ENCODE measurements at regions not wholly inside any gene's neighbourhood (a gene's known extent, or its start where the extent isn't known, plus 50 kb on each side); places are given as distances from the start of the nearest gene placed in this dataset.
A peak's percentile ranks its signal among the peaks of the same experiment; 100 is the strongest.

GRCh38 chr17:79666111-79666510 lies 55.3 kb upstream of the RBFOX3 start:
- in situ Hi-C loops (cut with HindIII; ENCODE audit: low pct_unique_long_range_greater_than_20kb, low sequenced_read_pairs), result loop anchor here (25.0 kb wide), 2 partner anchors 104 to 479 kb away; no protein-coding TSS in a partner anchor
- no peak for DNase-seq (ENCODE audit: low read depth, low spot score)

GRCh38 chr17:79664930-79665737 lies 54.3 kb upstream of the RBFOX3 start:
- DNase-seq (ENCODE audit: low read depth, low spot score), result peak; percentile 72
- in situ Hi-C loops (cut with HindIII; ENCODE audit: low pct_unique_long_range_greater_than_20kb, low sequenced_read_pairs), result loop anchor here (25.0 kb wide), 2 partner anchors 103 to 478 kb away; no protein-coding TSS in a partner anchor

DNA sequence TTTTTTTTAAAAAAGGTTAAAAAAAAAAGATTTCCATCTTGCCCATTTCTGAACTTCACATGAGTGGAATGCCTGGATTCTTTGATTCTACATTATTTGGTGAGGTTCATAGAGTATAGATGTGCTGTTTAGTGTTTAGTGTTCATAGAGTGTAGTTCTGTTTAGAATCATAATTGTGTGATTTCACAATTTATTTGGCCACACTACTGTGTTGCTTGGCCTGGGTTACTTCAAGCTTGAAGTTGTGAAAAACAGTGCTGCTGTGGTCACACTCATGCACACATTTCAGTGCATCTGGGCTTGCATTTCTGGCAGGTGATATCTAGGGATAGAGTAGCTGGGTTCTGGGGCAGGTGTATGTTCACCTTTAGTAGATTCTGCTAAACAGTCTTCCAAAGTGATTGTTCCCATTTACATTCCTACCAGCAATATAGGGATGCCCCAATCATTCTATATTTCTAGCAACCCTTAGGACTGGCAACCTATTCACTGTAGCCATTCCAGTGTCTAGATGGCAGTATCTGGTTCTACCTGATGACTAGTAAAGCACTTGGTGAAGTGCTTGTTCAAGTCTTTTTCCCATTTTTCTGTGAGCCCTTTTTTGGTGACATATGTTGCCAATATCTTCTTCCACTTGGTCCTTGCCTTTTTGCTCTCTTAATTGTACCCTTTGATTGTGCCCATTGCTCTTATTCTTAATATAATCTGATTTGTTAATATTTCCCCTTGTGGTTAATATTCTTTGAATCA lies 50.6 kb upstream of the RBFOX3 start:
- no peak for DNase-seq (ENCODE audit: low read depth, low spot score)
- in situ Hi-C loops (cut with HindIII; ENCODE audit: low pct_unique_long_range_greater_than_20kb, low sequenced_read_pairs), result loop anchor here (25.0 kb wide), 2 partner anchors 99 to 474 kb away; no protein-coding TSS in a partner anchor
